MCF 10A (cell line): ENCODE measurements at regions not wholly inside any gene's neighbourhood (a gene's known extent, or its start where the extent isn't known, plus 50 kb on each side); places are given as distances from the start of the nearest gene placed in this dataset.

Experiments used
- BruUV-seq: library from RNA; stranded (reverse); fragments of 400-500 nt; replicated peaks from 2 replicates; lab custom pipeline; 2021; lab: Mats Ljungman, UMichigan
- CTCF ChIA-PET: fragments of 300-600 bp; sonication (Branson Sonifier 250); formaldehyde crosslinking; extraction: SDS; loops from one replicate; lab custom pipeline; 2021; ENCODE audit warnings: antibody characterized with exemption, inconsistent platforms; lab: Yijun Ruan, JAX
- POLR2A ChIA-PET: fragments of 300-600, 350-650 bp; sonication (Branson Sonifier 250); formaldehyde crosslinking; extraction: SDS; loops from one replicate; lab custom pipeline; 2020; ENCODE audit warnings: antibody characterized with exemption, inconsistent platforms; lab: Yijun Ruan, JAX
- DNase-seq: peaks from one replicate; pipeline ENCODE4 v3.0.0-alpha.2; 2018; ENCODE audit not compliant: unreplicated experiment
- H3K27ac Mint-ChIP-seq: one replicate; pipeline ENCODE4 v1.8.0; 2022; ENCODE audit warnings: mild to moderate bottlenecking, low read depth, mixed read lengths; ENCODE audit not compliant: unreplicated experiment
- H3K27me3 Mint-ChIP-seq: one replicate; pipeline ENCODE4 v1.8.0; 2022; ENCODE audit warnings: mixed read lengths; ENCODE audit not compliant: insufficient read depth, unreplicated experiment
- H3K36me3 Mint-ChIP-seq: one replicate; pipeline ENCODE4 v1.8.0; 2022; ENCODE audit warnings: mild to moderate bottlenecking, moderate library complexity, mixed read lengths; ENCODE audit not compliant: insufficient read depth, unreplicated experiment
- H3K4me1 Mint-ChIP-seq: one replicate; pipeline ENCODE4 v1.8.0; 2022; ENCODE audit warnings: mixed read lengths; ENCODE audit not compliant: insufficient read depth, unreplicated experiment
- H3K4me3 Mint-ChIP-seq: one replicate; pipeline ENCODE4 v1.8.0; 2022; ENCODE audit warnings: mild to moderate bottlenecking, moderate library complexity, mixed read lengths; ENCODE audit not compliant: unreplicated experiment
- H3K9me3 Mint-ChIP-seq: one replicate; pipeline ENCODE4 v1.8.0; 2022; ENCODE audit warnings: mixed read lengths; ENCODE audit not compliant: unreplicated experiment
- intact Hi-C: fragments of 100-400 bp; cut with micrococcal nuclease; formaldehyde crosslinking; loops from 2 replicates; pipeline ENCODE4 v1.14.1; 2022
- TF ChIP-seq, protein P1 (sequence below): fragments of 200-600 bp; IDR thresholded peaks from one replicate; pipeline ENCODE4 v1.8.0; 2022; ENCODE audit warnings: antibody characterized with exemption, mild to moderate bottlenecking; ENCODE audit not compliant: unreplicated experiment

DNA sequence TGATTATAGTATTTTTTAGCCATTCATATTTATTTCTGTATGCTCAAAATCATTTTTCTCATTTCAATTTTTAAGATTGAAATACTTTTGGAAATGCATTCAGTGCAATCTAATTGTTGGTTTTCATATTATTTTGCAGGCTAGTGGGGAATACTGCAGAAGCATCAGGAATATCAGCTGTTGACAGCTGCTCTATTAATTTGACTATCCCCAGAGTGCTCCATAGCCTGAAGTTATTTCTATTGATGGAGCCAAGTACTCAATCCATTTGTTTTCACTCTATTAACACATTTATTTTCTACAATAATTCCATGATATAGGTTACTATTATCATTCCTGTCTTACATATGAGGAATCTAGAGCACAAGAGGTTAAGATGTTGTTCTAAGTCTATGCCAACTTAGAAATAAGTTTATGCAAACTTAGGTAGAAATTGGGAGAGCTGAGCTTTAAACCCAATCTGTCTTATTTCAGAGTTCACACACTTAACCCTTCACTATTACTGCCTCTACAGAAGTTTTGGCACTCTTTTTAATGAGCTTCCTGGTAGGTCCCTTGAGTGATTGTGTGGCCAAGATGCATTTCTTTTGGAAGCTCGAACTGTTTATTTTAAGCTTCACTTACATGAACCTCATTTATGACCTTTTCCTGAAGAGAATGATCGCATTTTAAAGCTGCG is 65.6 kb upstream of the PCDH18 start:
- ChIA-PET POLR2A (no interaction called here), CTCF (interaction anchor here (0.5 to 0.7 kb wide), 2 partner anchors 126 to 184 kb away, joined by 3 read pairs; no protein-coding TSS in a partner anchor)

DNA sequence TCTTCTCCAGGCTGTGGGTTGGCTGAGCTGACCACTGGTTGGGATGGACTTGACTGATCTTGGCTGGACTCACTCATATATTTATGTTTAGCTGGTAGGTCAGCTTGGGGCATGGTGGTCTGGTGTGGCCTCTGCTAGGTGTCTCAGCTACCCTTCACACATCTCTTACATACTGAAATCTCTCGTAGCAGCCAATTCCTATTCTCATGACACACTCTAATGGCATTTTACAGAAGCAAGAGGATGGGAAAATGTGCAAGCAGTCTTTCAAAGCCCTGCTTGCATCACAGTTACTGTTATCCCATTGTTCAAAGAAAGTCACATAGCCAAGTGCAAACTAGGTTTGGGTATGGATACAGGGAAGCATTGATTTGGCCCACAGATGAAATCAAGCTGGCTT is 55.5 kb upstream of the PCDH18 start:
- TF ChIP-seq, protein P1, sequence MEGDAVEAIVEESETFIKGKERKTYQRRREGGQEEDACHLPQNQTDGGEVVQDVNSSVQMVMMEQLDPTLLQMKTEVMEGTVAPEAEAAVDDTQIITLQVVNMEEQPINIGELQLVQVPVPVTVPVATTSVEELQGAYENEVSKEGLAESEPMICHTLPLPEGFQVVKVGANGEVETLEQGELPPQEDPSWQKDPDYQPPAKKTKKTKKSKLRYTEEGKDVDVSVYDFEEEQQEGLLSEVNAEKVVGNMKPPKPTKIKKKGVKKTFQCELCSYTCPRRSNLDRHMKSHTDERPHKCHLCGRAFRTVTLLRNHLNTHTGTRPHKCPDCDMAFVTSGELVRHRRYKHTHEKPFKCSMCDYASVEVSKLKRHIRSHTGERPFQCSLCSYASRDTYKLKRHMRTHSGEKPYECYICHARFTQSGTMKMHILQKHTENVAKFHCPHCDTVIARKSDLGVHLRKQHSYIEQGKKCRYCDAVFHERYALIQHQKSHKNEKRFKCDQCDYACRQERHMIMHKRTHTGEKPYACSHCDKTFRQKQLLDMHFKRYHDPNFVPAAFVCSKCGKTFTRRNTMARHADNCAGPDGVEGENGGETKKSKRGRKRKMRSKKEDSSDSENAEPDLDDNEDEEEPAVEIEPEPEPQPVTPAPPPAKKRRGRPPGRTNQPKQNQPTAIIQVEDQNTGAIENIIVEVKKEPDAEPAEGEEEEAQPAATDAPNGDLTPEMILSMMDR = no peak
- POLR2A ChIA-PET = no interaction called here
- H3K27me3 Mint-ChIP-seq = no peaks in the 10 kb centered on the region
- H3K4me3 Mint-ChIP-seq = no peak overlapping the region
- BruUV-seq = no TSS peak
- H3K27ac Mint-ChIP-seq = no peak overlapping the region
- H3K9me3 Mint-ChIP-seq = no peaks in the 10 kb centered on the region
- intact Hi-C loops = no loop called here
- CTCF ChIA-PET = no interaction called here
- no peaks in the 10 kb centered on the region for H3K36me3 Mint-ChIP-seq
- H3K4me1 Mint-ChIP-seq = no peaks in the 10 kb centered on the region
- no peak for DNase-seq

More for the DNA sequence above, 65.6 kb upstream of the PCDH18 start:
- intact Hi-C loops = no loop called here
- no peak for DNase-seq
- TF ChIP-seq, protein P1 = no peak
- Mint-ChIP-seq H3K36me3 (no peaks in the 10 kb centered on the region), H3K4me1 (no peaks in the 10 kb centered on the region), H3K9me3 (no peaks in the 10 kb centered on the region), H3K27ac (no peak overlapping the region), H3K27me3 (no peaks in the 10 kb centered on the region), H3K4me3 (no peak overlapping the region)
- BruUV-seq = no TSS peak

DNA sequence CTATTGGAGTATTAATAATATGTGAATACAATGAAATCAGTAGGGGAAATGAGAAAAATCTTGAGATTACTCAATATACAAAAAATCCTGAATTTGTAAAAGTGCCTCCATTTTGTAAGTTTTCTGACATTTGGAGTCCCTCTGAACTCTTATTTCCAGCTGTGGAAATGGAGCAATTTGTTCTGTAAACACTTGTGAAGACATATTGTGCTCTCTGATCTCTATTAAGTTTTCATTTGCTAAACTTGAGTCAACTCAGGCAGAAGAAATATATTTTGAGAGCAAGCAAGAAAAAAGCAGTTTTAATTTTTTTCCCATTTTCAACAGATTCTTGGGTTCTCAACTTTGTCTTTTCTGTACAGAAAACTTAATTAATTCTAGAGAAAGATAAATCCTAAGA is 51.4 kb upstream of the PCDH18 start:
- TF ChIP-seq, protein P1 = no peak
- Mint-ChIP-seq H3K27ac (peak overlapping the region; percentile 35), H3K4me1 (no peaks in the 10 kb centered on the region), H3K4me3 (no peak overlapping the region), H3K36me3 (no peaks in the 10 kb centered on the region), H3K27me3 (no peaks in the 10 kb centered on the region), H3K9me3 (no peaks in the 10 kb centered on the region)
- POLR2A ChIA-PET = interaction anchor here (1.8 kb wide), 1 partner anchor 10 kb away, joined by 4 read pairs; no protein-coding TSS in a partner anchor
- intact Hi-C loops = no loop called here
- CTCF ChIA-PET = interaction anchor here (1.0 kb wide), 1 partner anchor 242 kb away, joined by 6 read pairs; no protein-coding TSS in a partner anchor
- no peak for DNase-seq
- no TSS peak for BruUV-seq
